ENCODE measurements at regions not wholly inside any gene's neighbourhood (a gene's known extent, or its start where the extent isn't known, plus 50 kb on each side); places are given as distances from the start of the nearest gene placed in this dataset.

GRCh38 chrX:79288733-79289132 is 78.4 kb downstream of the ITM2A start:
- Mint-ChIP-seq H3K27me3 (ENCODE audit: insufficient read depth, low read depth, poor library complexity) (peaks cover 4% of the 10 kb centered on the region), H3K4me1 (peaks cover 13% of the 10 kb centered on the region; the same call in 2 of the 3 replicates), H3K27ac (no peak overlapping the region), H3K4me3 (no peak overlapping the region), H3K36me3 (ENCODE audit: low read depth) (no peaks in the 10 kb centered on the region), H3K9me3 (no peaks in the 10 kb centered on the region)
- Histone ChIP-seq H3K27me3 (ENCODE audit: insufficient read depth) (no peaks in the 10 kb centered on the region), H3K4me1 (ENCODE audit: insufficient read depth) (no peaks in the 10 kb centered on the region), H3K27ac (ENCODE audit: low read depth) (no peak overlapping the region), H4K20me1 (replicated peaks; ENCODE audit: insufficient read depth) (no peaks in the 10 kb centered on the region), H3K9me2 (ENCODE audit: insufficient read depth) (no peaks in the 10 kb centered on the region), H3K36me3 (ENCODE audit: insufficient read depth) (no peaks in the 10 kb centered on the region), H3K4me2 (no peak overlapping the region), H3K79me2 (replicated peaks; ENCODE audit: insufficient read depth) (no peaks in the 10 kb centered on the region), H2AFZ (no peak overlapping the region), H3K4me3 (no peak overlapping the region), H3F3A (replicated peaks; ENCODE audit: low read depth) (no peaks in the 10 kb centered on the region)
- ATAC-seq (no peak), DNase-seq (ENCODE audit: low spot score) (no peak)
- no peak for TF ChIP-seq CTCF (conservative IDR thresholded peaks at IDR 0.05; ENCODE audit: low read depth in 2 of 2)

GRCh38 chrX:79287724-79288123 is 79.4 kb downstream of the ITM2A start:
- Histone ChIP-seq H3K4me3 (no peak overlapping the region), H3F3A (replicated peaks; ENCODE audit: low read depth) (no peaks in the 10 kb centered on the region), H4K20me1 (replicated peaks; ENCODE audit: insufficient read depth) (no peaks in the 10 kb centered on the region), H3K4me2 (no peak overlapping the region), H3K36me3 (ENCODE audit: insufficient read depth) (no peaks in the 10 kb centered on the region), H2AFZ (no peak overlapping the region), H3K79me2 (replicated peaks; ENCODE audit: insufficient read depth) (no peaks in the 10 kb centered on the region), H3K9me2 (ENCODE audit: insufficient read depth) (no peaks in the 10 kb centered on the region), H3K4me1 (ENCODE audit: insufficient read depth) (no peaks in the 10 kb centered on the region), H3K27ac (ENCODE audit: low read depth) (no peak overlapping the region), H3K27me3 (ENCODE audit: insufficient read depth) (no peaks in the 10 kb centered on the region)
- peaks cover 12% of the 10 kb centered on the region; the same call in 2 of the 3 replicates for H3K4me1 Mint-ChIP-seq
- peaks cover 4% of the 10 kb centered on the region for H3K27me3 Mint-ChIP-seq (ENCODE audit: insufficient read depth, low read depth, poor library complexity)
- DNase-seq (ENCODE audit: low spot score) (no peak), ATAC-seq (no peak)
- no peak overlapping the region for H3K27ac Mint-ChIP-seq
- H3K36me3 Mint-ChIP-seq (ENCODE audit: low read depth), result no peaks in the 10 kb centered on the region
- no peaks in the 10 kb centered on the region for H3K9me3 Mint-ChIP-seq
- no peak overlapping the region for H3K4me3 Mint-ChIP-seq
- TF ChIP-seq, protein P1, sequence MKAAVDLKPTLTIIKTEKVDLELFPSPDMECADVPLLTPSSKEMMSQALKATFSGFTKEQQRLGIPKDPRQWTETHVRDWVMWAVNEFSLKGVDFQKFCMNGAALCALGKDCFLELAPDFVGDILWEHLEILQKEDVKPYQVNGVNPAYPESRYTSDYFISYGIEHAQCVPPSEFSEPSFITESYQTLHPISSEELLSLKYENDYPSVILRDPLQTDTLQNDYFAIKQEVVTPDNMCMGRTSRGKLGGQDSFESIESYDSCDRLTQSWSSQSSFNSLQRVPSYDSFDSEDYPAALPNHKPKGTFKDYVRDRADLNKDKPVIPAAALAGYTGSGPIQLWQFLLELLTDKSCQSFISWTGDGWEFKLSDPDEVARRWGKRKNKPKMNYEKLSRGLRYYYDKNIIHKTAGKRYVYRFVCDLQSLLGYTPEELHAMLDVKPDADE (IDR thresholded peaks at IDR 0.05), result no peak
- no peak for TF ChIP-seq NANOG (IDR thresholded peaks at IDR 0.05; ENCODE audit: borderline replicate concordance)
- no peak for TF ChIP-seq ZNF114 (CRISPR knock-in tag; IDR thresholded peaks at IDR 0.05)
- TF ChIP-seq JUNB (IDR thresholded peaks at IDR 0.05; ENCODE audit: unreplicated experiment), result no peak
- TF ChIP-seq, protein P2, sequence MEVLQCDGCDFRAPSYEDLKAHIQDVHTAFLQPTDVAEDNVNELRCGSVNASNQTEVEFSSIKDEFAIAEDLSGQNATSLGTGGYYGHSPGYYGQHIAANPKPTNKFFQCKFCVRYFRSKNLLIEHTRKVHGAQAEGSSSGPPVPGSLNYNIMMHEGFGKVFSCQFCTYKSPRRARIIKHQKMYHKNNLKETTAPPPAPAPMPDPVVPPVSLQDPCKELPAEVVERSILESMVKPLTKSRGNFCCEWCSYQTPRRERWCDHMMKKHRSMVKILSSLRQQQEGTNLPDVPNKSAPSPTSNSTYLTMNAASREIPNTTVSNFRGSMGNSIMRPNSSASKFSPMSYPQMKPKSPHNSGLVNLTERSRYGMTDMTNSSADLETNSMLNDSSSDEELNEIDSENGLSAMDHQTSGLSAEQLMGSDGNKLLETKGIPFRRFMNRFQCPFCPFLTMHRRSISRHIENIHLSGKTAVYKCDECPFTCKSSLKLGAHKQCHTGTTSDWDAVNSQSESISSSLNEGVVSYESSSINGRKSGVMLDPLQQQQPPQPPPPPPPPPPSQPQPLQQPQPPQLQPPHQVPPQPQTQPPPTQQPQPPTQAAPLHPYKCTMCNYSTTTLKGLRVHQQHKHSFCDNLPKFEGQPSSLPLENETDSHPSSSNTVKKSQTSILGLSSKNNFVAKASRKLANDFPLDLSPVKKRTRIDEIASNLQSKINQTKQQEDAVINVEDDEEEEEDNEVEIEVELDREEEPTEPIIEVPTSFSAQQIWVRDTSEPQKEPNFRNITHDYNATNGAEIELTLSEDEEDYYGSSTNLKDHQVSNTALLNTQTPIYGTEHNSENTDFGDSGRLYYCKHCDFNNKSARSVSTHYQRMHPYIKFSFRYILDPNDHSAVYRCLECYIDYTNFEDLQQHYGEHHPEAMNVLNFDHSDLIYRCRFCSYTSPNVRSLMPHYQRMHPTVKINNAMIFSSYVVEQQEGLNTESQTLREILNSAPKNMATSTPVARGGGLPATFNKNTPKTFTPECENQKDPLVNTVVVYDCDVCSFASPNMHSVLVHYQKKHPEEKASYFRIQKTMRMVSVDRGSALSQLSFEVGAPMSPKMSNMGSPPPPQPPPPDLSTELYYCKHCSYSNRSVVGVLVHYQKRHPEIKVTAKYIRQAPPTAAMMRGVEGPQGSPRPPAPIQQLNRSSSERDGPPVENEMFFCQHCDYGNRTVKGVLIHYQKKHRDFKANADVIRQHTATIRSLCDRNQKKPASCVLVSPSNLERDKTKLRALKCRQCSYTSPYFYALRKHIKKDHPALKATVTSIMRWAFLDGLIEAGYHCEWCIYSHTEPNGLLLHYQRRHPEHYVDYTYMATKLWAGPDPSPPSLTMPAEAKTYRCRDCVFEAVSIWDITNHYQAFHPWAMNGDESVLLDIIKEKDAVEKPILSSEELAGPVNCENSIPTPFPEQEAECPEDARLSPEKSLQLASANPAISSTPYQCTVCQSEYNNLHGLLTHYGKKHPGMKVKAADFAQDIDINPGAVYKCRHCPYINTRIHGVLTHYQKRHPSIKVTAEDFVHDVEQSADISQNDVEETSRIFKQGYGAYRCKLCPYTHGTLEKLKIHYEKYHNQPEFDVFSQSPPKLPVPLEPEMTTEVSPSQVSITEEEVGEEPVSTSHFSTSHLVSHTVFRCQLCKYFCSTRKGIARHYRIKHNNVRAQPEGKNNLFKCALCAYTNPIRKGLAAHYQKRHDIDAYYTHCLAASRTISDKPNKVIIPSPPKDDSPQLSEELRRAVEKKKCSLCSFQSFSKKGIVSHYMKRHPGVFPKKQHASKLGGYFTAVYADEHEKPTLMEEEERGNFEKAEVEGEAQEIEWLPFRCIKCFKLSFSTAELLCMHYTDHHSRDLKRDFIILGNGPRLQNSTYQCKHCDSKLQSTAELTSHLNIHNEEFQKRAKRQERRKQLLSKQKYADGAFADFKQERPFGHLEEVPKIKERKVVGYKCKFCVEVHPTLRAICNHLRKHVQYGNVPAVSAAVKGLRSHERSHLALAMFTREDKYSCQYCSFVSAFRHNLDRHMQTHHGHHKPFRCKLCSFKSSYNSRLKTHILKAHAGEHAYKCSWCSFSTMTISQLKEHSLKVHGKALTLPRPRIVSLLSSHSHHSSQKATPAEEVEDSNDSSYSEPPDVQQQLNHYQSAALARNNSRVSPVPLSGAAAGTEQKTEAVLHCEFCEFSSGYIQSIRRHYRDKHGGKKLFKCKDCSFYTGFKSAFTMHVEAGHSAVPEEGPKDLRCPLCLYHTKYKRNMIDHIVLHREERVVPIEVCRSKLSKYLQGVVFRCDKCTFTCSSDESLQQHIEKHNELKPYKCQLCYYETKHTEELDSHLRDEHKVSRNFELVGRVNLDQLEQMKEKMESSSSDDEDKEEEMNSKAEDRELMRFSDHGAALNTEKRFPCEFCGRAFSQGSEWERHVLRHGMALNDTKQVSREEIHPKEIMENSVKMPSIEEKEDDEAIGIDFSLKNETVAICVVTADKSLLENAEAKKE (CRISPR knock-in tag; IDR thresholded peaks at IDR 0.05), result no peak
- TF ChIP-seq ZNF331 (CRISPR knock-in tag; IDR thresholded peaks at IDR 0.05; ENCODE audit: low read depth), result no peak
- TF ChIP-seq EZH2phosphoT487 (IDR thresholded peaks at IDR 0.05; ENCODE audit: unreplicated experiment), result no peak
- TF ChIP-seq EZH2 (IDR thresholded peaks at IDR 0.05; ENCODE audit: low read depth, unreplicated experiment), result no peak
- no peak for TF ChIP-seq STAT1 (IDR thresholded peaks at IDR 0.05; ENCODE audit: unreplicated experiment)
